GM23248 (cell line): ENCODE measurements at regions not wholly inside any gene's neighbourhood (a gene's known extent, or its start where the extent isn't known, plus 50 kb on each side); places are given as distances from the start of the nearest gene placed in this dataset.

Experiments
- EZH2 ChIP-seq: fragments of 200-600 bp; sonication (generic); IDR thresholded peaks from 2 replicates; pipeline ENCODE4 v1.6.1; 2018; ENCODE audit warnings: antibody characterized with exemption, mild to moderate bottlenecking; ENCODE audit not compliant: insufficient read depth, poor library complexity, severe bottlenecking
- EZH2phosphoT487 ChIP-seq: fragments of 200-600 bp; sonication (generic); IDR thresholded peaks from 2 replicates; pipeline ENCODE4 v1.6.1; 2018; ENCODE audit warnings: antibody characterized with exemption, moderate library complexity, mild to moderate bottlenecking, low read depth; ENCODE audit not compliant: insufficient read depth

- TF ChIP-seq EZH2 (no peak), EZH2phosphoT487 (no peak)
These were observed 109.8 kb downstream of the ACTL7B start for GRCh38 chr9:108746001-108746400.
